ENCODE measurements at regions not wholly inside any gene's neighbourhood (a gene's known extent, or its start where the extent isn't known, plus 50 kb on each side); places are given as distances from the start of the nearest gene placed in this dataset.
A peak's percentile ranks its signal among the peaks of the same experiment; 100 is the strongest.

- Histone ChIP-seq H3K9me3 (ENCODE audit: low read length) (no peaks in the 10 kb centered on the region), H3K27me3 (ENCODE audit: control insufficient read depth in 1 of 2, insufficient read depth in 2 of 2, low read length in 2 of 2) (no peaks in the 10 kb centered on the region), H3K4me3 (ENCODE audit: low read depth in 1 of 2, low read length in 2 of 2) (no peak overlapping the region), H3K4me1 (ENCODE audit: insufficient read depth, low read length) (no peaks in the 10 kb centered on the region), H3K27ac (ENCODE audit: low read depth, low read length) (no peak overlapping the region), H3K9ac (ENCODE audit: low read length) (no peak overlapping the region), H3K36me3 (ENCODE audit: insufficient read depth, low read length) (no peaks in the 10 kb centered on the region)
Measured at GRCh38 chr12:19834592-19834991, 395.3 kb downstream of the AEBP2 start.

GRCh38 chr12:19836056-19836455, 396.8 kb downstream of the AEBP2 start:
- H3K9ac ChIP-seq (ENCODE audit: low read length): no peak overlapping the region
- no peaks in the 10 kb centered on the region for H3K27me3 ChIP-seq (ENCODE audit: control insufficient read depth in 1 of 2, insufficient read depth in 2 of 2, low read length in 2 of 2)
- H3K4me1 ChIP-seq (ENCODE audit: insufficient read depth, low read length): no peaks in the 10 kb centered on the region
- H3K27ac ChIP-seq (ENCODE audit: low read depth, low read length): no peak overlapping the region
- H3K36me3 ChIP-seq (ENCODE audit: insufficient read depth, low read length): no peaks in the 10 kb centered on the region
- no peak overlapping the region for H3K4me3 ChIP-seq (ENCODE audit: low read depth in 1 of 2, low read length in 2 of 2)
- H3K9me3 ChIP-seq (ENCODE audit: low read length): no peaks in the 10 kb centered on the region

GRCh38 chr12:19836456-19836855, 397.2 kb downstream of the AEBP2 start:
- H3K9me3 ChIP-seq (ENCODE audit: low read length): no peaks in the 10 kb centered on the region
- H3K36me3 ChIP-seq (ENCODE audit: insufficient read depth, low read length): no peaks in the 10 kb centered on the region
- H3K4me1 ChIP-seq (ENCODE audit: insufficient read depth, low read length): no peaks in the 10 kb centered on the region
- no peaks in the 10 kb centered on the region for H3K27me3 ChIP-seq (ENCODE audit: control insufficient read depth in 1 of 2, insufficient read depth in 2 of 2, low read length in 2 of 2)
- no peak overlapping the region for H3K4me3 ChIP-seq (ENCODE audit: low read depth in 1 of 2, low read length in 2 of 2)
- H3K9ac ChIP-seq (ENCODE audit: low read length): no peak overlapping the region
- H3K27ac ChIP-seq (ENCODE audit: low read depth, low read length): no peak overlapping the region

- H3K9ac ChIP-seq (ENCODE audit: low read length): no peak overlapping the region
- H3K4me3 ChIP-seq (ENCODE audit: low read depth in 1 of 2, low read length in 2 of 2): no peak overlapping the region
- H3K27ac ChIP-seq (ENCODE audit: low read depth, low read length): no peak overlapping the region
- H3K9me3 ChIP-seq (ENCODE audit: low read length): no peaks in the 10 kb centered on the region
- no peaks in the 10 kb centered on the region for H3K36me3 ChIP-seq (ENCODE audit: insufficient read depth, low read length)
- no peaks in the 10 kb centered on the region for H3K27me3 ChIP-seq (ENCODE audit: control insufficient read depth in 1 of 2, insufficient read depth in 2 of 2, low read length in 2 of 2)
- peaks cover 8% of the 10 kb centered on the region for H3K4me1 ChIP-seq (ENCODE audit: insufficient read depth, low read length)
Measured at GRCh38 chr12:19837543-19837942, 398.3 kb downstream of the AEBP2 start.

- no peak overlapping the region for H3K9ac ChIP-seq (ENCODE audit: low read length)
- H3K36me3 ChIP-seq (ENCODE audit: insufficient read depth, low read length): no peaks in the 10 kb centered on the region
- H3K4me3 ChIP-seq (ENCODE audit: low read depth in 1 of 2, low read length in 2 of 2): no peak overlapping the region
- peaks cover 20% of the 10 kb centered on the region for H3K4me1 ChIP-seq (ENCODE audit: insufficient read depth, low read length)
- no peak overlapping the region for H3K27ac ChIP-seq (ENCODE audit: low read depth, low read length)
- H3K9me3 ChIP-seq (ENCODE audit: low read length): no peaks in the 10 kb centered on the region
- H3K27me3 ChIP-seq (ENCODE audit: control insufficient read depth in 1 of 2, insufficient read depth in 2 of 2, low read length in 2 of 2): no peaks in the 10 kb centered on the region
Measured at GRCh38 chr12:19841451-19841850, 402.2 kb downstream of the AEBP2 start.

- no peaks in the 10 kb centered on the region for H3K9me3 ChIP-seq (ENCODE audit: low read length)
- no peaks in the 10 kb centered on the region for H3K27me3 ChIP-seq (ENCODE audit: control insufficient read depth in 1 of 2, insufficient read depth in 2 of 2, low read length in 2 of 2)
- no peak overlapping the region for H3K27ac ChIP-seq (ENCODE audit: low read depth, low read length)
- H3K4me1 ChIP-seq (ENCODE audit: insufficient read depth, low read length): peaks cover 26% of the 10 kb centered on the region
- H3K9ac ChIP-seq (ENCODE audit: low read length): no peak overlapping the region
- H3K4me3 ChIP-seq (ENCODE audit: low read depth in 1 of 2, low read length in 2 of 2): no peak overlapping the region
- H3K36me3 ChIP-seq (ENCODE audit: insufficient read depth, low read length): no peaks in the 10 kb centered on the region
Measured at GRCh38 chr12:19842116-19842515, 402.8 kb downstream of the AEBP2 start.

- no peak overlapping the region for H3K27ac ChIP-seq (ENCODE audit: low read depth, low read length)
- H3K36me3 ChIP-seq (ENCODE audit: insufficient read depth, low read length): no peaks in the 10 kb centered on the region
- no peak overlapping the region for H3K4me3 ChIP-seq (ENCODE audit: low read depth in 1 of 2, low read length in 2 of 2)
- no peaks in the 10 kb centered on the region for H3K9me3 ChIP-seq (ENCODE audit: low read length)
- no peaks in the 10 kb centered on the region for H3K27me3 ChIP-seq (ENCODE audit: control insufficient read depth in 1 of 2, insufficient read depth in 2 of 2, low read length in 2 of 2)
- H3K9ac ChIP-seq (ENCODE audit: low read length): no peak overlapping the region
- H3K4me1 ChIP-seq (ENCODE audit: insufficient read depth, low read length): peaks cover 34% of the 10 kb centered on the region
Measured at GRCh38 chr12:19844224-19844623, 404.9 kb downstream of the AEBP2 start.

GRCh38 chr12:19846574-19846973, 407.3 kb downstream of the AEBP2 start:
- no peak overlapping the region for H3K9ac ChIP-seq (ENCODE audit: low read length)
- peak overlapping the region; percentile 76 for H3K27ac ChIP-seq (ENCODE audit: low read depth, low read length)
- no peaks in the 10 kb centered on the region for H3K27me3 ChIP-seq (ENCODE audit: control insufficient read depth in 1 of 2, insufficient read depth in 2 of 2, low read length in 2 of 2)
- H3K4me3 ChIP-seq (ENCODE audit: low read depth in 1 of 2, low read length in 2 of 2): no peak overlapping the region
- H3K4me1 ChIP-seq (ENCODE audit: insufficient read depth, low read length): peaks cover 34% of the 10 kb centered on the region
- no peaks in the 10 kb centered on the region for H3K9me3 ChIP-seq (ENCODE audit: low read length)
- H3K36me3 ChIP-seq (ENCODE audit: insufficient read depth, low read length): no peaks in the 10 kb centered on the region

- Histone ChIP-seq H3K4me1 (ENCODE audit: insufficient read depth, low read length) (peaks cover 26% of the 10 kb centered on the region), H3K27ac (ENCODE audit: low read depth, low read length) (peak overlapping the region; percentile 76), H3K36me3 (ENCODE audit: insufficient read depth, low read length) (no peaks in the 10 kb centered on the region), H3K4me3 (ENCODE audit: low read depth in 1 of 2, low read length in 2 of 2) (peak overlapping the region in 1 of 2 donors; percentile 22), H3K9ac (ENCODE audit: low read length) (no peak overlapping the region), H3K9me3 (ENCODE audit: low read length) (no peaks in the 10 kb centered on the region), H3K27me3 (ENCODE audit: control insufficient read depth in 1 of 2, insufficient read depth in 2 of 2, low read length in 2 of 2) (no peaks in the 10 kb centered on the region)
Measured at GRCh38 chr12:19847294-19848059, 408.2 kb downstream of the AEBP2 start.

- Histone ChIP-seq H3K27me3 (ENCODE audit: control insufficient read depth in 1 of 2, insufficient read depth in 2 of 2, low read length in 2 of 2) (no peaks in the 10 kb centered on the region), H3K36me3 (ENCODE audit: insufficient read depth, low read length) (no peaks in the 10 kb centered on the region), H3K4me1 (ENCODE audit: insufficient read depth, low read length) (peaks cover 26% of the 10 kb centered on the region), H3K9ac (ENCODE audit: low read length) (no peak overlapping the region), H3K27ac (ENCODE audit: low read depth, low read length) (peak overlapping the region; percentile 76), H3K4me3 (ENCODE audit: low read depth in 1 of 2, low read length in 2 of 2) (no peak overlapping the region), H3K9me3 (ENCODE audit: low read length) (no peaks in the 10 kb centered on the region)
Measured at GRCh38 chr12:19848421-19848820, 409.1 kb downstream of the AEBP2 start.

- Histone ChIP-seq H3K9me3 (ENCODE audit: low read length) (no peaks in the 10 kb centered on the region), H3K4me1 (ENCODE audit: insufficient read depth, low read length) (peaks cover 20% of the 10 kb centered on the region), H3K9ac (ENCODE audit: low read length) (no peak overlapping the region), H3K4me3 (ENCODE audit: low read depth in 1 of 2, low read length in 2 of 2) (no peak overlapping the region), H3K36me3 (ENCODE audit: insufficient read depth, low read length) (no peaks in the 10 kb centered on the region), H3K27ac (ENCODE audit: low read depth, low read length) (no peak overlapping the region), H3K27me3 (ENCODE audit: control insufficient read depth in 1 of 2, insufficient read depth in 2 of 2, low read length in 2 of 2) (no peaks in the 10 kb centered on the region)
Measured at GRCh38 chr12:19849208-19849607, 409.9 kb downstream of the AEBP2 start.

All from muscle layer of colon (tissue), 2 donors.